ENCODE measurements at regions not wholly inside any gene's neighbourhood (a gene's known extent, or its start where the extent isn't known, plus 50 kb on each side); places are given as distances from the start of the nearest gene placed in this dataset.

GRCh38 chr12:127043731-127044130 is 1223.2 kb upstream of the TMEM132C start (continued):
- TF ChIP-seq KDM4A (IDR thresholded peaks at IDR 0.05; ENCODE audit: low read depth, low read length, severe bottlenecking) (no peak), TCF12 (IDR thresholded peaks at IDR 0.05; ENCODE audit: low read depth, low read length) (no peak), CBX8 (IDR thresholded peaks at IDR 0.05; ENCODE audit: borderline replicate concordance, low read depth, low read length) (no peak), SP2 (IDR thresholded peaks at IDR 0.05; ENCODE audit: low read length) (no peak), POU5F1 (IDR thresholded peaks at IDR 0.05; ENCODE audit: low read depth, low read length) (no peak), HDAC6 (IDR thresholded peaks at IDR 0.05; ENCODE audit: low read depth, low read length) (no peak), SP4 (IDR thresholded peaks at IDR 0.05; ENCODE audit: low read length) (no peak), SIX5 (IDR thresholded peaks at IDR 0.05; ENCODE audit: low read depth, low read length) (no peak)
